Testis (tissue), 2 donors: ENCODE measurements at regions not wholly inside any gene's neighbourhood (a gene's known extent, or its start where the extent isn't known, plus 50 kb on each side); places are given as distances from the start of the nearest gene placed in this dataset.

ENCODE experiments used
- CTCF ChIP-seq, 3 experiments: fragments of 450-650 bp in 2 of 3; fragments of 200-600 bp in 1 of 3; sonication (generic) in 1 of 3; IDR thresholded peaks; one replicate each; pipeline ENCODE4 v1.5.1; 2016 to 2019; ENCODE audit warnings: antibody characterized with exemption in 3 of 3, mild to moderate bottlenecking in 2 of 3, moderate library complexity in 1 of 3
- POLR2A ChIP-seq: fragments of 450-650 bp; IDR thresholded peaks from one replicate; pipeline ENCODE4 v1.6.1; 2017; ENCODE audit warnings: antibody characterized with exemption, mild to moderate bottlenecking, moderate library complexity

GRCh38 chr6:87982134-87982533 lies 65.5 kb upstream of the SPACA1 start:
- TF ChIP-seq POLR2A (no peak), CTCF (IDR thresholded peaks at IDR 0.05) (no peak)
